DND-41 (cell line): ENCODE measurements at regions not wholly inside any gene's neighbourhood (a gene's known extent, or its start where the extent isn't known, plus 50 kb on each side); places are given as distances from the start of the nearest gene placed in this dataset.

Experiments
- ATAC-seq: fragments of 200-7000 bp; cut with Tn5 transposase; 3 replicates; pipeline ENCODE4 v1.9.1; 2021; ENCODE audit warnings: low read depth; ENCODE audit not compliant: insufficient read depth
- DNase-seq: peaks from one replicate; pipeline ENCODE4 v3.0.0-alpha.2; 2020
- H2AFZ ChIP-seq: 2 replicates; pipeline ENCODE4 v1.6.0; 2012; ENCODE audit warnings: low read depth, low read length
- H3K27ac ChIP-seq: 2 replicates; pipeline ENCODE4 v1.5.1; 2012; ENCODE audit warnings: low read length, inconsistent platforms
- H3K27me3 ChIP-seq: fragments of 200-600 bp; sonication (generic); 2 replicates; pipeline ENCODE4 v1.6.0; 2012; ENCODE audit warnings: low read length, mild to moderate bottlenecking, inconsistent platforms; ENCODE audit not compliant: insufficient read depth, poor library complexity
- H3K36me3 ChIP-seq: 2 replicates; pipeline ENCODE4 v1.5.1; 2012; ENCODE audit warnings: low read length, inconsistent platforms; ENCODE audit not compliant: insufficient read depth
- H3K4me1 ChIP-seq: 2 replicates; pipeline ENCODE4 v1.5.1; 2012; ENCODE audit warnings: mild to moderate bottlenecking, low read length; ENCODE audit not compliant: insufficient read depth
- H3K4me2 ChIP-seq: 2 replicates; pipeline ENCODE4 v1.6.0; 2012; ENCODE audit warnings: mild to moderate bottlenecking, moderate library complexity, low read length, inconsistent platforms; ENCODE audit not compliant: insufficient read depth
- H3K4me3 ChIP-seq, 2 experiments: fragments of 200-600 bp in 1 of 2; shearing (Covaris generic) in 1 of 2; 2 replicates each; pipeline ENCODE4 v1.5.1; 2012 to 2016; ENCODE audit warnings: inconsistent platforms in 2 of 2, low read length in 2 of 2, mild to moderate bottlenecking in 2 of 2, low read depth in 1 of 2, moderate library complexity in 1 of 2
- H3K79me2 ChIP-seq: 2 replicates; pipeline ENCODE4 v1.6.0; 2012; ENCODE audit warnings: low read length, inconsistent platforms; ENCODE audit not compliant: insufficient read depth
- H3K9ac ChIP-seq: 2 replicates; pipeline ENCODE4 v1.6.0; 2012; ENCODE audit warnings: low read depth, mild to moderate bottlenecking, inconsistent platforms, low read length, moderate library complexity
- H3K9me3 ChIP-seq: 2 replicates; pipeline ENCODE4 v1.5.1; 2012; ENCODE audit warnings: low read length, moderate library complexity, mild to moderate bottlenecking, inconsistent platforms; ENCODE audit not compliant: insufficient read depth, severe bottlenecking
- H4K20me1 ChIP-seq: 2 replicates; pipeline ENCODE4 v1.6.0; 2012; ENCODE audit warnings: low read length; ENCODE audit not compliant: insufficient read depth
- EZH2 ChIP-seq: IDR thresholded peaks from 3 replicates; pipeline ENCODE4 v1.6.1; 2012; ENCODE audit warnings: borderline replicate concordance, low read depth, mild to moderate bottlenecking, moderate library complexity, low read length, inconsistent platforms; ENCODE audit not compliant: severe bottlenecking
- TF ChIP-seq, protein P1 (sequence below): IDR thresholded peaks from 2 replicates; pipeline ENCODE4 v1.5.1; 2012; ENCODE audit warnings: borderline replicate concordance, low read length, moderate library complexity, mild to moderate bottlenecking; ENCODE audit not compliant: poor library complexity, severe bottlenecking; ENCODE audit errors: extremely low read depth

- Histone ChIP-seq H4K20me1 (no peaks in the 10 kb centered on the region), H3K36me3 (no peaks in the 10 kb centered on the region), H3K9ac (no peak overlapping the region), H3K79me2 (no peaks in the 10 kb centered on the region), H3K9me3 (no peaks in the 10 kb centered on the region), H3K4me2 (no peak overlapping the region), H2AFZ (no peak overlapping the region), H3K27me3 (no peaks in the 10 kb centered on the region), H3K27ac (no peak overlapping the region), H3K4me3 (no peak overlapping the region), H3K4me1 (no peaks in the 10 kb centered on the region)
- TF ChIP-seq EZH2, result no peak
- TF ChIP-seq, protein P1, sequence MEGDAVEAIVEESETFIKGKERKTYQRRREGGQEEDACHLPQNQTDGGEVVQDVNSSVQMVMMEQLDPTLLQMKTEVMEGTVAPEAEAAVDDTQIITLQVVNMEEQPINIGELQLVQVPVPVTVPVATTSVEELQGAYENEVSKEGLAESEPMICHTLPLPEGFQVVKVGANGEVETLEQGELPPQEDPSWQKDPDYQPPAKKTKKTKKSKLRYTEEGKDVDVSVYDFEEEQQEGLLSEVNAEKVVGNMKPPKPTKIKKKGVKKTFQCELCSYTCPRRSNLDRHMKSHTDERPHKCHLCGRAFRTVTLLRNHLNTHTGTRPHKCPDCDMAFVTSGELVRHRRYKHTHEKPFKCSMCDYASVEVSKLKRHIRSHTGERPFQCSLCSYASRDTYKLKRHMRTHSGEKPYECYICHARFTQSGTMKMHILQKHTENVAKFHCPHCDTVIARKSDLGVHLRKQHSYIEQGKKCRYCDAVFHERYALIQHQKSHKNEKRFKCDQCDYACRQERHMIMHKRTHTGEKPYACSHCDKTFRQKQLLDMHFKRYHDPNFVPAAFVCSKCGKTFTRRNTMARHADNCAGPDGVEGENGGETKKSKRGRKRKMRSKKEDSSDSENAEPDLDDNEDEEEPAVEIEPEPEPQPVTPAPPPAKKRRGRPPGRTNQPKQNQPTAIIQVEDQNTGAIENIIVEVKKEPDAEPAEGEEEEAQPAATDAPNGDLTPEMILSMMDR, result no peak
- ATAC-seq (no peak), DNase-seq (no peak)
Measured at GRCh38 chrX:22912616-22913015, 87.1 kb upstream of the DDX53 start.

GRCh38 chrX:22922961-22923360 lies 76.8 kb upstream of the DDX53 start:
- no peaks in the 10 kb centered on the region for H3K27me3 ChIP-seq
- no peaks in the 10 kb centered on the region for H3K79me2 ChIP-seq
- H3K4me3 ChIP-seq, result no peak overlapping the region
- H2AFZ ChIP-seq, result no peak overlapping the region
- H3K4me1 ChIP-seq, result no peaks in the 10 kb centered on the region
- H3K4me2 ChIP-seq, result no peak overlapping the region
- H3K36me3 ChIP-seq, result no peaks in the 10 kb centered on the region
- no peak for DNase-seq
- H4K20me1 ChIP-seq, result no peaks in the 10 kb centered on the region
- no peak overlapping the region for H3K27ac ChIP-seq
- no peak for TF ChIP-seq EZH2
- TF ChIP-seq, protein P1, result no peak
- no peak overlapping the region for H3K9ac ChIP-seq
- ATAC-seq, result no peak
- H3K9me3 ChIP-seq, result no peaks in the 10 kb centered on the region

GRCh38 chrX:22934640-22935039 lies 65.1 kb upstream of the DDX53 start:
- H2AFZ ChIP-seq, result no peak overlapping the region
- H3K4me3 ChIP-seq, result no peak overlapping the region
- no peaks in the 10 kb centered on the region for H3K79me2 ChIP-seq
- no peak for TF ChIP-seq EZH2
- TF ChIP-seq, protein P1, result no peak
- no peaks in the 10 kb centered on the region for H3K9me3 ChIP-seq
- no peak overlapping the region for H3K27ac ChIP-seq
- H3K27me3 ChIP-seq, result no peaks in the 10 kb centered on the region
- no peaks in the 10 kb centered on the region for H4K20me1 ChIP-seq
- ATAC-seq (no peak), DNase-seq (no peak)
- no peak overlapping the region for H3K9ac ChIP-seq
- no peak overlapping the region for H3K4me2 ChIP-seq
- H3K4me1 ChIP-seq, result no peaks in the 10 kb centered on the region
- no peaks in the 10 kb centered on the region for H3K36me3 ChIP-seq

DNA sequence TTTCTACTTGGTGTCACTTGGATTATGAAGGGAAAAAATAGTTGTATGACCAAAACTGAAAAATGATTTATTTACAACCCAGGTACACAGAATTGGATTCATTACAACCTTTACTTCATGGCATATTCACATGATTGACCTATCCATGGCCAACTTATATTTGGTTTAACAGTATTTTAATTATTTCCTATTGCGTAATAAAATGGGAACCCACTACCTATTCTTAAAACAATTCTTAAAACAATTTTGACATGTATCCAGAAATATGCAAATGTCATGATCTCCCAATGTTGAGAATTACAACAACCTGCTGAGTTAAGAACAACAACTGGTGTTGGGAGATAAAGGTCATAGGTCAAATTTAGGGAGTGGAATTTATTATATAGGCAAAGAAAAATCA lies 54.8 kb upstream of the DDX53 start:
- no peaks in the 10 kb centered on the region for H3K27me3 ChIP-seq
- TF ChIP-seq EZH2, result no peak
- TF ChIP-seq, protein P1, result no peak
- no peaks in the 10 kb centered on the region for H3K36me3 ChIP-seq
- H3K9me3 ChIP-seq, result no peaks in the 10 kb centered on the region
- H3K4me1 ChIP-seq, result no peaks in the 10 kb centered on the region
- no peak for DNase-seq
- no peak overlapping the region for H3K27ac ChIP-seq
- no peak overlapping the region for H3K9ac ChIP-seq
- no peaks in the 10 kb centered on the region for H3K79me2 ChIP-seq
- H3K4me3 ChIP-seq, result no peak overlapping the region
- no peak for ATAC-seq
- H3K4me2 ChIP-seq, result no peak overlapping the region
- no peak overlapping the region for H2AFZ ChIP-seq
- H4K20me1 ChIP-seq, result no peaks in the 10 kb centered on the region
